ENCODE measurements at regions not wholly inside any gene's neighbourhood (a gene's known extent, or its start where the extent isn't known, plus 50 kb on each side); places are given as distances from the start of the nearest gene placed in this dataset.

GRCh38 chr6:167409694-167410093 lies 84.8 kb downstream of the TTLL2 start:
- peaks cover 0 to 20% of the 10 kb centered on the region in 2 donors for H3K27me3 ChIP-seq
- no peak for TF ChIP-seq CTCF (IDR thresholded peaks at IDR 0.05)
- no peaks in the 10 kb centered on the region for H3K4me1 ChIP-seq
- H3K27ac ChIP-seq, result no peak overlapping the region
- no peaks in the 10 kb centered on the region for H3K9me3 ChIP-seq
- H3K4me3 ChIP-seq, result no peak overlapping the region
- DNase-seq, result no peak
- intact Hi-C loops (cut with DNase I; ENCODE audit: low total_unique reads), result no loop called here
- H3K36me3 ChIP-seq, result no peaks in the 10 kb centered on the region

- no peak for TF ChIP-seq CTCF (IDR thresholded peaks at IDR 0.05)
- no peak for DNase-seq
- no peak overlapping the region for H3K4me3 ChIP-seq
- H3K27ac ChIP-seq, result no peak overlapping the region
- H3K36me3 ChIP-seq, result no peaks in the 10 kb centered on the region
- intact Hi-C loops (cut with DNase I; ENCODE audit: low total_unique reads), result no loop called here
- H3K4me1 ChIP-seq, result no peaks in the 10 kb centered on the region
- peaks cover 0 to 14% of the 10 kb centered on the region in 2 donors for H3K27me3 ChIP-seq
- H3K9me3 ChIP-seq, result no peaks in the 10 kb centered on the region
Measured at GRCh38 chr6:167410462-167410861, 85.6 kb downstream of the TTLL2 start.

- H3K27me3 ChIP-seq, result peaks cover 0 to 13% of the 10 kb centered on the region in 2 donors
- H3K9me3 ChIP-seq, result no peaks in the 10 kb centered on the region
- no peak for TF ChIP-seq CTCF (IDR thresholded peaks at IDR 0.05)
- H3K4me1 ChIP-seq, result no peaks in the 10 kb centered on the region
- no peaks in the 10 kb centered on the region for H3K36me3 ChIP-seq
- intact Hi-C loops (cut with DNase I; ENCODE audit: low total_unique reads), result no loop called here
- no peak for DNase-seq
- H3K27ac ChIP-seq, result no peak overlapping the region
- H3K4me3 ChIP-seq, result no peak overlapping the region
Measured at GRCh38 chr6:167412506-167412905, 87.6 kb downstream of the TTLL2 start.

- no peaks in the 10 kb centered on the region for H3K4me1 ChIP-seq
- no peak for TF ChIP-seq CTCF (IDR thresholded peaks at IDR 0.05)
- no peak overlapping the region for H3K27ac ChIP-seq
- H3K36me3 ChIP-seq, result no peaks in the 10 kb centered on the region
- intact Hi-C loops (cut with DNase I; ENCODE audit: low total_unique reads), result no loop called here
- H3K27me3 ChIP-seq, result peaks cover 0 to 16% of the 10 kb centered on the region in 2 donors
- no peak for DNase-seq
- no peaks in the 10 kb centered on the region for H3K9me3 ChIP-seq
- H3K4me3 ChIP-seq, result no peak overlapping the region
Measured at GRCh38 chr6:167415441-167415961, 90.6 kb downstream of the TTLL2 start.

GRCh38 chr6:167416676-167417430 lies 92.0 kb downstream of the TTLL2 start:
- intact Hi-C loops (cut with DNase I; ENCODE audit: low total_unique reads), result no loop called here
- no peak for TF ChIP-seq CTCF (IDR thresholded peaks at IDR 0.05)
- no peak for DNase-seq

More at GRCh38 chr6:167416676-167417430, 92.0 kb downstream of the TTLL2 start:
- Histone ChIP-seq H3K27ac (no peak overlapping the region), H3K27me3 (peaks cover 0 to 18% of the 10 kb centered on the region in 2 donors), H3K36me3 (no peaks in the 10 kb centered on the region), H3K4me3 (no peak overlapping the region), H3K4me1 (no peaks in the 10 kb centered on the region), H3K9me3 (no peaks in the 10 kb centered on the region)
